ENCODE measurements at regions not wholly inside any gene's neighbourhood (a gene's known extent, or its start where the extent isn't known, plus 50 kb on each side); places are given as distances from the start of the nearest gene placed in this dataset.

- Histone ChIP-seq H3K9me2 (ENCODE audit: insufficient read depth) (no peaks in the 10 kb centered on the region), H4K20me1 (ENCODE audit: insufficient read depth) (no peaks in the 10 kb centered on the region), H3K36me3 (ENCODE audit: control insufficient read depth in 1 of 2, insufficient read depth in 2 of 2, low read length in 2 of 2) (no peaks in the 10 kb centered on the region), H2AFZ (ENCODE audit: low read depth, low read length, poor library complexity, severe bottlenecking) (no peak overlapping the region), H3K9ac (ENCODE audit: low read length) (no peak overlapping the region), H3K4me3 (replicated peaks in 1 of 2; ENCODE audit: low read depth in 1 of 2, low read length in 2 of 2) (peak overlapping the region in 1 of 2 experiments; percentile 30; a peak in 1 of 4 replicates), H3K79me2 (ENCODE audit: insufficient read depth, low read length) (no peaks in the 10 kb centered on the region), H3K4me2 (ENCODE audit: low read length) (peak overlapping the region; percentile 56), H3K27ac (ENCODE audit: low read depth, low read length) (no peak overlapping the region), H3K4me1 (ENCODE audit: control insufficient read depth in 1 of 2, insufficient read depth in 2 of 2, low read length in 2 of 2) (peaks cover 13 to 21% of the 10 kb centered on the region in 2 experiments), H3K27me3 (ENCODE audit: insufficient read depth, low read length) (no peaks in the 10 kb centered on the region), H3K9me3 (ENCODE audit: control insufficient read depth in 1 of 2, insufficient read depth in 1 of 2, low read depth in 1 of 2, low read length in 2 of 2) (peaks cover 7 to 8% of the 10 kb centered on the region in 2 experiments; a peak in 2 of 4 replicates)
- BruUV-seq (replicated peaks): no TSS peak
- DNase-seq (ENCODE audit: low read depth, low spot score): peak; percentile 12
- intact Hi-C loops (cut with micrococcal nuclease): no loop called here
- ChIA-PET POLR2A (no interaction called here), RAD21 (ENCODE audit: low non-redundant PET in 1 of 2, low total read pairs in 2 of 2, uncharacterized antibody in 2 of 2, unreplicated experiment in 2 of 2) (no interaction called here), CTCF (no interaction called here)
- ATAC-seq: peak; percentile 25; the same call in 1 of the 2 replicates
- TF ChIP-seq CEBPB (IDR thresholded peaks at IDR 0.05; ENCODE audit: low read depth): peak; percentile 34
- peak; percentile 82 for TF ChIP-seq SP1 (IDR thresholded peaks at IDR 0.05; ENCODE audit: low read depth)
- no peak for TF ChIP-seq EGR1 (IDR thresholded peaks at IDR 0.05; ENCODE audit: low read depth)
- TF ChIP-seq CTCF (IDR thresholded peaks at IDR 0.05 in 2 of 3, conservative IDR thresholded peaks at IDR 0.05 in 1 of 3; ENCODE audit: borderline replicate concordance in 1 of 3, insufficient read depth in 1 of 3, low read depth in 2 of 3, low read length in 2 of 3): no peak
- TF ChIP-seq YY1 (IDR thresholded peaks at IDR 0.05; ENCODE audit: extremely low read depth, insufficient replicate concordance, low read depth, low read length): no peak
- peak; percentile 38; the same call in 1 of the 2 replicates for TF ChIP-seq JUND (IDR thresholded peaks at IDR 0.05)
- no peak for TF ChIP-seq EZH2 (IDR thresholded peaks at IDR 0.05)
- TF ChIP-seq FOSL1 (IDR thresholded peaks at IDR 0.05; ENCODE audit: low read depth): no peak
- TF ChIP-seq REST (IDR thresholded peaks at IDR 0.05; ENCODE audit: low read depth): no peak
- TF ChIP-seq CBX3 (IDR thresholded peaks at IDR 0.05; ENCODE audit: low read depth): peak; percentile 68; the same call in 1 of the 2 replicates
- 0 out of 2 replicates have a peak, but pooled peaks have one; percentile 10 for TF ChIP-seq RAD21 (IDR thresholded peaks at IDR 0.05; ENCODE audit: low read depth)
- TF ChIP-seq POLR2A (IDR thresholded peaks at IDR 0.05; ENCODE audit: borderline replicate concordance, extremely low read depth, insufficient read depth, insufficient read length): no peak
- no peak for TF ChIP-seq TCF7L2 (IDR thresholded peaks at IDR 0.05; ENCODE audit: borderline replicate concordance, extremely low read depth, insufficient read depth, insufficient read length)
- TF ChIP-seq MAX (IDR thresholded peaks at IDR 0.05): peak; percentile 37; the same call in 1 of the 2 replicates
- no peak for TF ChIP-seq ELF1 (IDR thresholded peaks at IDR 0.05; ENCODE audit: borderline replicate concordance, low read depth)
These were observed 91.4 kb downstream of the ZNF777 start for GRCh38 chr7:149369497-149369896.

All from HCT116 (cell line).